Breast epithelium (tissue), 4 donors: ENCODE measurements at regions not wholly inside any gene's neighbourhood (a gene's known extent, or its start where the extent isn't known, plus 50 kb on each side); places are given as distances from the start of the nearest gene placed in this dataset.
"Not testable (repeated sequence)": the region's sequence is repeated elsewhere in the genome, so short reads cannot be mapped to it uniquely, and the experiment has no call there.

Source experiments
- DNase-seq, 2 donors: peaks; one replicate each; pipeline ENCODE4 v3.0.0-alpha.2; 2019; ENCODE audit warnings: low spot score in 2 of 2
- H3K27ac ChIP-seq, 2 donors: fragments of 200-600 bp; sonication (generic) in 1 of 2; one replicate each; pipeline ENCODE4 v1.5.1; 2016 to 2019; ENCODE audit warnings: mild to moderate bottlenecking in 1 of 2
- H3K27me3 ChIP-seq, 2 donors: fragments of 200-600 bp; sonication (generic) in 1 of 2; one replicate each; pipeline versions ENCODE4 v1.5.1 to v1.6.0; 2017 to 2019; ENCODE audit warnings: control low read depth in 1 of 2, mild to moderate bottlenecking in 1 of 2
- H3K36me3 ChIP-seq: fragments of 200-600 bp; one replicate; pipeline ENCODE4 v1.5.1; 2019
- H3K4me1 ChIP-seq, 2 donors: fragments of 200-600 bp; sonication (generic); one replicate each; pipeline ENCODE4 v1.5.1; 2016 to 2019; ENCODE audit warnings: control low read depth in 1 of 2
- H3K4me3 ChIP-seq, 3 donors: fragments of 200-600 bp; sonication (generic); 1 replicate in 2 of 3; 2 replicates in 1 of 3; pipeline ENCODE4 v1.5.1; 2016 to 2019; ENCODE audit warnings: mild to moderate bottlenecking in 3 of 3, moderate library complexity in 2 of 3
- H3K9me3 ChIP-seq, 2 donors: fragments of 200-600 bp; sonication (generic) in 1 of 2; one replicate each; pipeline ENCODE4 v1.5.1; 2016 to 2019; ENCODE audit warnings: control low read depth in 1 of 2
- CTCF ChIP-seq, 3 donors: fragments of 450-650 bp; IDR thresholded peaks; one replicate each; pipeline ENCODE4 v1.5.1; 2016 to 2017; ENCODE audit warnings: antibody characterized with exemption in 3 of 3, mild to moderate bottlenecking in 3 of 3, moderate library complexity in 3 of 3
- POLR2A ChIP-seq: fragments of 450-650 bp; IDR thresholded peaks from one replicate; pipeline ENCODE4 v1.6.1; 2016; ENCODE audit warnings: antibody characterized with exemption, mild to moderate bottlenecking, moderate library complexity
- POLR2AphosphoS5 ChIP-seq, 3 donors: sonication (generic); formaldehyde crosslinking; IDR thresholded peaks; one replicate each; pipeline ENCODE4 v1.6.1; 2017; ENCODE audit warnings: antibody characterized with exemption in 3 of 3
- intact Hi-C: fragments of 100-400 bp; cut with DNase I; formaldehyde crosslinking; loops from one replicate; pipeline ENCODE4 v1.15.1; 2023; ENCODE audit warnings: low total_unique reads

- no peak for DNase-seq
- H3K9me3 ChIP-seq, result peaks cover 4 to 5% of the 10 kb centered on the region in 2 donors
- H3K4me3 ChIP-seq, result no peak overlapping the region
- no peaks in the 10 kb centered on the region for H3K36me3 ChIP-seq
- intact Hi-C loops, result no loop called here
- no peaks in the 10 kb centered on the region for H3K4me1 ChIP-seq
- H3K27me3 ChIP-seq, result peaks cover 0 to 9% of the 10 kb centered on the region in 2 donors
- H3K27ac ChIP-seq, result no peak overlapping the region
- TF ChIP-seq CTCF (IDR thresholded peaks at IDR 0.05) (no peak), POLR2A (no peak), POLR2AphosphoS5 (IDR thresholded peaks at IDR 0.05) (no peak)
Observed at GRCh38 chr7:98730326-98730725, 113.2 kb downstream of the NPTX2 start.

- no peak for TF ChIP-seq CTCF (IDR thresholded peaks at IDR 0.05)
- TF ChIP-seq POLR2AphosphoS5 (IDR thresholded peaks at IDR 0.05), result no peak
- no peak for TF ChIP-seq POLR2A
- intact Hi-C loops, result no loop called here
- peaks cover 4 to 5% of the 10 kb centered on the region in 2 donors for H3K9me3 ChIP-seq
- H3K4me1 ChIP-seq, result no peaks in the 10 kb centered on the region
- no peak overlapping the region for H3K27ac ChIP-seq
- no peaks in the 10 kb centered on the region for H3K36me3 ChIP-seq
- DNase-seq, result no peak
- peaks cover 0 to 9% of the 10 kb centered on the region in 2 donors for H3K27me3 ChIP-seq
- H3K4me3 ChIP-seq, result no peak overlapping the region
Observed at GRCh38 chr7:98731651-98732050, 114.6 kb downstream of the NPTX2 start.

GRCh38 chr7:98733036-98733435, 116.0 kb downstream of the NPTX2 start:
- Histone ChIP-seq H3K4me3 (no peak overlapping the region), H3K4me1 (no peaks in the 10 kb centered on the region), H3K36me3 (no peaks in the 10 kb centered on the region), H3K27ac (no peak overlapping the region), H3K9me3 (peaks cover 4 to 5% of the 10 kb centered on the region in 2 donors), H3K27me3 (peaks cover 0 to 9% of the 10 kb centered on the region in 2 donors)
- TF ChIP-seq POLR2AphosphoS5 (IDR thresholded peaks at IDR 0.05) (no peak), POLR2A (no peak), CTCF (IDR thresholded peaks at IDR 0.05) (no peak)
- DNase-seq, result no peak
- intact Hi-C loops, result no loop called here

GRCh38 chr7:98735801-98736200, 118.7 kb downstream of the NPTX2 start:
- Histone ChIP-seq H3K9me3 (peaks cover 4 to 5% of the 10 kb centered on the region in 2 donors), H3K4me3 (no peak overlapping the region), H3K27ac (no peak overlapping the region), H3K36me3 (no peaks in the 10 kb centered on the region), H3K4me1 (no peaks in the 10 kb centered on the region), H3K27me3 (no peaks in the 10 kb centered on the region)
- DNase-seq, result no peak
- intact Hi-C loops, result no loop called here
- TF ChIP-seq POLR2AphosphoS5 (IDR thresholded peaks at IDR 0.05) (no peak), POLR2A (no peak), CTCF (IDR thresholded peaks at IDR 0.05) (no peak)

GRCh38 chr7:98736461-98736860, 119.4 kb downstream of the NPTX2 start:
- H3K36me3 ChIP-seq, H3K27ac ChIP-seq, H3K4me1 ChIP-seq, DNase-seq, H3K4me3 ChIP-seq, intact Hi-C loops, H3K27me3 ChIP-seq, H3K9me3 ChIP-seq: not testable (repeated sequence)

GRCh38 chr7:98737176-98737575, 120.1 kb downstream of the NPTX2 start:
- no peak for DNase-seq
- intact Hi-C loops, result no loop called here
- Histone ChIP-seq H3K9me3 (peaks cover 4 to 5% of the 10 kb centered on the region in 2 donors), H3K27me3 (no peaks in the 10 kb centered on the region), H3K4me1 (no peaks in the 10 kb centered on the region), H3K27ac (no peak overlapping the region), H3K4me3 (no peak overlapping the region), H3K36me3 (no peaks in the 10 kb centered on the region)
- TF ChIP-seq CTCF (IDR thresholded peaks at IDR 0.05), result no peak
- no peak for TF ChIP-seq POLR2AphosphoS5 (IDR thresholded peaks at IDR 0.05)
- no peak for TF ChIP-seq POLR2A
